ENCODE measurements at regions not wholly inside any gene's neighbourhood (a gene's known extent, or its start where the extent isn't known, plus 50 kb on each side); places are given as distances from the start of the nearest gene placed in this dataset.

GRCh38 chr1:229810140-229810539 lies 184.1 kb downstream of the URB2 start:
- Histone ChIP-seq H3K9me3 (ENCODE audit: low read depth) (no peaks in the 10 kb centered on the region), H3K36me3 (no peaks in the 10 kb centered on the region), H3K27ac (no peak overlapping the region), H3K4me1 (ENCODE audit: low read depth) (no peaks in the 10 kb centered on the region), H3K4me3 (no peak overlapping the region), H3K27me3 (no peaks in the 10 kb centered on the region)
- TF ChIP-seq CTCF (IDR thresholded peaks at IDR 0.05; ENCODE audit: low read depth, low read length): no peak
- no peak for DNase-seq (ENCODE audit: low read depth in 1 of 2, low spot score in 1 of 2)

- H3K4me1 ChIP-seq (ENCODE audit: low read depth): no peaks in the 10 kb centered on the region
- DNase-seq (ENCODE audit: low read depth in 1 of 2, low spot score in 1 of 2): no peak
- TF ChIP-seq CTCF (IDR thresholded peaks at IDR 0.05; ENCODE audit: low read depth, low read length): no peak
- no peaks in the 10 kb centered on the region for H3K27me3 ChIP-seq
- H3K9me3 ChIP-seq (ENCODE audit: low read depth): no peaks in the 10 kb centered on the region
- no peak overlapping the region for H3K27ac ChIP-seq
- H3K36me3 ChIP-seq: no peaks in the 10 kb centered on the region
- no peak overlapping the region for H3K4me3 ChIP-seq
Measured at GRCh38 chr1:229810961-229811360, 184.9 kb downstream of the URB2 start.

- no peak for DNase-seq (ENCODE audit: low read depth in 1 of 2, low spot score in 1 of 2)
- H3K27ac ChIP-seq: no peak overlapping the region
- H3K27me3 ChIP-seq: no peaks in the 10 kb centered on the region
- no peaks in the 10 kb centered on the region for H3K4me1 ChIP-seq (ENCODE audit: low read depth)
- H3K9me3 ChIP-seq (ENCODE audit: low read depth): no peaks in the 10 kb centered on the region
- no peaks in the 10 kb centered on the region for H3K36me3 ChIP-seq
- TF ChIP-seq CTCF (IDR thresholded peaks at IDR 0.05; ENCODE audit: low read depth, low read length): no peak
- H3K4me3 ChIP-seq: no peak overlapping the region
Measured at GRCh38 chr1:229812148-229812547, 186.1 kb downstream of the URB2 start.

GRCh38 chr1:229812693-229813092 lies 186.6 kb downstream of the URB2 start:
- Histone ChIP-seq H3K4me1 (ENCODE audit: low read depth) (no peaks in the 10 kb centered on the region), H3K4me3 (no peak overlapping the region), H3K27ac (no peak overlapping the region), H3K27me3 (no peaks in the 10 kb centered on the region), H3K36me3 (no peaks in the 10 kb centered on the region), H3K9me3 (ENCODE audit: low read depth) (no peaks in the 10 kb centered on the region)
- no peak for DNase-seq (ENCODE audit: low read depth in 1 of 2, low spot score in 1 of 2)
- TF ChIP-seq CTCF (IDR thresholded peaks at IDR 0.05; ENCODE audit: low read depth, low read length): no peak

GRCh38 chr1:229815076-229815475 lies 189.0 kb downstream of the URB2 start:
- DNase-seq (ENCODE audit: low read depth in 1 of 2, low spot score in 1 of 2): no peak
- Histone ChIP-seq H3K4me1 (ENCODE audit: low read depth) (no peaks in the 10 kb centered on the region), H3K4me3 (no peak overlapping the region), H3K9me3 (ENCODE audit: low read depth) (no peaks in the 10 kb centered on the region), H3K36me3 (no peaks in the 10 kb centered on the region), H3K27ac (no peak overlapping the region), H3K27me3 (no peaks in the 10 kb centered on the region)
- TF ChIP-seq CTCF (IDR thresholded peaks at IDR 0.05; ENCODE audit: low read depth, low read length): no peak

- no peak for TF ChIP-seq CTCF (IDR thresholded peaks at IDR 0.05; ENCODE audit: low read depth, low read length)
- Histone ChIP-seq H3K27me3 (no peaks in the 10 kb centered on the region), H3K4me1 (ENCODE audit: low read depth) (no peaks in the 10 kb centered on the region), H3K9me3 (ENCODE audit: low read depth) (no peaks in the 10 kb centered on the region), H3K36me3 (no peaks in the 10 kb centered on the region), H3K4me3 (no peak overlapping the region), H3K27ac (no peak overlapping the region)
- no peak for DNase-seq (ENCODE audit: low read depth in 1 of 2, low spot score in 1 of 2)
Measured at GRCh38 chr1:229815961-229816360, 189.9 kb downstream of the URB2 start.
